Mucosa of gallbladder (tissue), 1 donor: ENCODE measurements at regions not wholly inside any gene's neighbourhood (a gene's known extent, or its start where the extent isn't known, plus 50 kb on each side); places are given as distances from the start of the nearest gene placed in this dataset.
"Not testable (repeated sequence)": the region's sequence is repeated elsewhere in the genome, so short reads cannot be mapped to it uniquely, and the experiment has no call there.

Experiments
- DNase-seq: peaks from one replicate; pipeline ENCODE4 v3.0.0-alpha.2; 2020; ENCODE audit warnings: low spot score
- donor health status: DM: no; HTN: no; CAD: no.

DNA sequence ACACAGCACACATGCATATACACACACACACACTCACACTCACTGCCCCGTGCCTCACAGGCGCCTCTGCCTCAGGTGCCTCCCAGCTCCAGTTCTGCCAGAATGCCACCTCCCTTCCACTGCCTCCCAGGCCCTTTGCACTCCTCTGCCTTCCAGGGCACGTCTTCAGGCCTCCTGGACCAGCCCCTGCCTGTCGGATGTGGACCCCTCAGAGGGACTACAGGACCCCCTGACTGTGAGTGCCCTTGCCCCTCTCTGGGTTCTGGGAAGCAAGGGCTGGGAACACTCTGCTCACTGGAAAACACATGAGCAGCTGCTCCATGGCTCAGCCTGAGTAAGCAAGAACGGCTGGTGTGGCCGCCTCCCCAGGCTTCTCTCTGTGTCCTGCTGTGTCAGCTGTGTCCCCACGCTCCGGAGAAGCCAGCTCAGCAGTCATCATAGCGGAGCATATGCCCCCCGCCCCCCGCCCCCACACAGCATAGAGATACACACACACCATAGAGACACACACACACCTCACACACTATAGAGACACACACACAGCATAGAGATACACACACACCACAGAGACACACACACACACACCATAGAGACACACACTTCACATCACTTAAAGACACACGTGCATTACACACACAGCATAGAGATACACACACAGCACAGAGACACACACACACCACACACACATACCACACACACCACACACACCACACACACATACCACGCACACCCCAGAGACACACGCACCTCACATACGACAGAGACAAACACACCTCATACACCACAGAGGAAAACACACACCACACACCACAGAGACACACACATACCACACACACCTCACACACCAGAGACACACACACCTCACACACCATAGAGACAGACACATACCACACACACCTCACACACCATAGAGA lies 271.3 kb downstream of the CYRIA start:
- DNase-seq = no peak

DNA sequence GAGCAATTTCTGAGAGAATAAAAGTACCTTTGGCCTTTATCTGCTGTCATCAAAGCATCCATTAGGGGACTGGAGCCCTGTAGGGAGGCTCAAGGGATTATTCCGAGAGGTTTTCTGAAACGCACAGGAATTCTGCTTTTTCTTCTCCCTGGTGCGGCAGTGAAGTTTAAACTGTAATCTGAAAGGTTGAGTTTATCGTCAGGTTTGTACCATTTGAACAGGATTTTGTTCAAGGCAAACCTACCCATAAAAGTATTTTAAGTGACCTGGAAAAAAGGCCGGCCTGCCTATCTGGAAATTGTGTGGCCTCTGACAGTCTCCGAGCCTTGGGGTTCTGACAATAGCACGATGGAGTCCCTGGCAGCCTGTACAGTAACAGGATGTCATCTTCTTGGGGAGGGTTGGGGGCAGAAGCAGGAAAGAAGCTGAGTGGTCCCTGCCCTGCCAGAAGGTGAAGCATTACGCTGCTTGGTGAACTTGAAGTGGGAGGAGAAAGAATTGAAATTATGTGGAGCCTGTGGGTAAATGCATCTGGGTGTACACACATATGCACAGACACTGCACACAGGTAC lies 272.0 kb downstream of the CYRIA start:
- no peak for DNase-seq

DNA sequence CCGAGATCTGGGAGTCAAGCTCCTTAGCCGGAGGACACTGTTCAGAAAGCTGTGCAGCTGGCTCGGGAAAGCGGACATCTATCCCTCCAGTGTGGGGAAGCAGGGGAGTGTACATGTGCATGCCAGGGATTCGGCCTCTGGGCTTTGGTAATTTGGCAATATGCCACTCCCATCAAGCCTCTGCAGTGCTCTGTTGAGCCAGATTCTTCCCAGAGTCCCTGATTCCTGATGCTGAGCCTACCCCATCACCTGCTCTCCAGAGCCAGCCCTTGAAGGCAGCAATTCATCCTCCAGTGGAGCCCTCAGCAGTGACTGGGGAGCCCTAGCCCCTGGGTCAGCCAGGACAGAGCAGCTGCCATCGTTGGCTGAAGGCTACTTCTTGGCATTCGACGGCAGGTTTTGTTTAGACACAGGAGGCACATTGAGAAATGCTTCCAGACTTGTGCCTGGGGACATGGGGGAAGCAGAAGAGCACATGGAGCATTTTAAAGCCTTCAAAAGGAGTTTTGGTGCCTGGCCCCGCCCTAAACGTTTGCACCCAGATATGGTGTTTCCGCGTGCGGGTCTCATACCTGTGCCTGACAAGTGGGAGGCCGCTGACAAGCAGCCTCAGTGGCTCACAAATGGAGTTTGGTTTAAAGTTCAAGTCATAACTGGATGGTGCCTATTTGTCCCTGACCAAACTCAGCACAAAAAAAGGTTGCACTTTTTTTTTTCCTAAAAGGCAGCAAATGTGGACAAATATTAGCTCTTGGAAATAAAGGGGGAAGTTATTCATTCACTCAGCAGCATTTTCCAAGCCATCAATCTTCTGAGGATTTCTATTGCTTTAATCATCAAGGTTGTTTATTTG lies 272.8 kb downstream of the CYRIA start:
- no peak for DNase-seq

DNA sequence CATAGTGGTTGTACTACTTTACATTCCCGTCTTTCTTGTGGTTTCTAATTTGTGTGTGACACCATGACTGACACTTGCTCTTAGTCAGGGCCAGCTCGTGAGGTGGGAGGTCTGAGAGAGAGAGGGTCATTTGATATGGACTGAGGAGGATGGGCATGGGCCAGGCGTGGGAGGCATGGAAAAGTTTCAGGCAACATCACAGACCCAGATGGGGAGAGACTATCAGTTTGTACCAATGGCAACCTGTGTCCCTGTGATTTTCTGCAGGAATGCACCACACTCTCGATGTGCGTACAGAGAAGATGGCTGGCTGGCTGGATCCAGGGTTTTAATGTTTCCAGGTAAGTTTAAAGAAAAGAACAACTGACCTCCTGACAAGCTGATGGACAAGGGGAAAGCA lies 273.6 kb downstream of the CYRIA start:
- no peak for DNase-seq

DNA sequence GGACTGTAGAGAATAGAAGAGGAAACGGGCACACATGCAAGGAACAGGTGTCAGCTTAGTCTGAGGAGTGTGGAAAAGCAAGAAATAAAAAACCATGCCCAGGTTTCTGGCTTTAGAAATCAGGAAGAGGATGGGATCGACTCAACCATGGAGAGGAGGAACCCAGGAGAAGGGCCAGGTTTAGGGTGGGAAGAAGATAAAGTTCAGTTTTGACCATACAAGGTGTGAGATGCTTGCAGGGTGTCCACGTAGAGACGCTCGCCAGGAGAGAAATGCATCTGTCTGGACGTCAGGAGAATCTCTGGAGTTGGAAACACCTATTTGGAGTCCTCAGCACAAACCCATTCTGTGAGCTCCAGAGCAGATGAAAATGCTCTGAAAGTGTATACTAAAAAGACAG lies 275.1 kb downstream of the CYRIA start:
- DNase-seq = no peak

DNA sequence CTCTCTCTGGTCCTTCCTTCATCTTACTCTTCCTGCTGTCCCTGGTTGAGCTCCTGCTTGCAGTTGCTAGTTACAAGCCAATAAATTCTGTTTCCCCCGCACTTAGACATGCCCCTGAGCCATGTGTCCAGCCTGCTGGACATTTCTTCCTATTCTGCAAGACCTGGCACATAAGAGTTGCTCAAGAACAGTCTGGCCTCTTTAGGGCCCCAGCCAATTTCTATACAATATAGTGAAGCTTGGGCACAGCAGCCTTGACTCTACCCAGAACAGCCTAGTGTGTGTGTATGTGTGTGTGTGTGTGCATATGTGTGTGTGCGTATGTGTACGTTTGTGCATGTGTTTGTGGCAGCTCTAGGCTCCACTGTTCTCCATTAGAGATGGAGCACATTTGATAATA lies 276.0 kb downstream of the CYRIA start:
- no peak for DNase-seq

DNA sequence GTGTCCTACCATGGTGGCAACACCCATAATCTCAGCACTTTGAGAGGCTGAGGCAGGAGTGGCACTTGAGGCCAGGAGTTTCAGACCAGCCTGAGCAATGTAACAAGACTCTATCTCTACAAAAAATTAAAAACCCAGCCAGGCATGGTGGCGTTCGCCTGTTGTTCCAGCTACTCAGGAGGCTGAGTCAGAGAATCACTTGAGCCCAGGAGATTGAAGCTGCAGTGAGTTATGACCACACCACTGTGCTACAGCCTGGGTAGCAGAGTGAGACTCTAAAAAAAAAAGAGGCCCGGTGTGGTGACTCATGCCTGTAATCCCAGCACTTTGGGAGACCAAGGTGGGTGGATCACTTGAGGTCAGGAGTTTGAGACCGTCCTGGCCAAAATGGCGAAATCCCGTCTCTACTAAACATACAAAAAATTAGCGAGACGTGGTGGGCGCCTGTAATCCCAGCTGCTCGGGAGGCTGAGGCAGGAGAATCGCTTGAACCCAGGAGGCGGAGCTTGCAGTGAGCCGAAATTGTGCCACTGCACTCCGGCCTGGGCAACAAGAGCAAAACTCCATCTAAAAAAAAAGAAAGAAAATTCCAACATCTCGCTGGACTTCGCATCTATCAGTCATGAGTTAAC lies 277.3 kb downstream of the CYRIA start:
- not testable (repeated sequence) for DNase-seq

DNA sequence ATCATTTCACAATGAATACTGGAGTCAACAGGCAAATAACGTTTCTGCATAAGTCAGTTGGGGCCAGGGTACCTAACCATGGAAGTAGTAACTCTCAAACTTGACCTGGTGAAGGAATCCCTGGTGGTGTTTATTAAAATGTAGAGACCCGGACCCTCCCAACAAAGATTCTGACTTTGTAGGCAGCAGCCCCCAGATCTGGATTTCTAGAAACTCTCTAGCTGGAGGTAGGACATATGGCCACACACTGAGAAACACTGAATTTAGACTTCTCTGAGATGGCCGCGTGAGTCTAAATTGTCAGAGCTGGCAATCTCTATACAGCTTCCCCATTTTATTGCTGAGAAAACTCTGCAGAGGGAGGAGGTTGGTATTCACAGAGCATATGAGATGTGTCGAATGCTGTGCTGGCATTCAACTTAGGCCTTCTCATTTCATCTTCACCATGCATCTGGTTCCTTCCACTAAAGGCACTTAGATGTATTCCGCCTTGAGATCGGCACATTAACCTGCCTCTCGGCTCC lies 278.1 kb downstream of the CYRIA start:
- no peak for DNase-seq

DNA sequence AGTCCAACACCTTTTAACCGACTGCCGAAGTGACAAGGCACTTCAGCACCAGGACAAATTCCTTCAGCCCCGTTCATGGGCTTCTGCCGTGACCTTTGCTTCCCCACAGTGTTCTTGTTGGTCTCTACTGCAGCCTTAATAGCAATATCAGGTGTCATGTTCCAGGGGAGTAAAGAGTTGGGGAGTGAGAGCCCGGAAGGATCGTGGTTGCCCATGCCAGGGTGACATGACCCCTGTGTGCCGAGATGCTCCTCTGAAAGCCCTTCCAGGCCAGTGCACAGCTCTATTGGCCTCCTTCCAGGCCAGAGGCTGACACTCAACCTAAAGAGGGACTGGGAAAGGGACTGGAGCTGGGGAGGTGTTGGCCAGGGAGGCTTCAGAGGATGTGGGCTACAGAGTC lies 279.2 kb downstream of the CYRIA start:
- no peak for DNase-seq

DNA sequence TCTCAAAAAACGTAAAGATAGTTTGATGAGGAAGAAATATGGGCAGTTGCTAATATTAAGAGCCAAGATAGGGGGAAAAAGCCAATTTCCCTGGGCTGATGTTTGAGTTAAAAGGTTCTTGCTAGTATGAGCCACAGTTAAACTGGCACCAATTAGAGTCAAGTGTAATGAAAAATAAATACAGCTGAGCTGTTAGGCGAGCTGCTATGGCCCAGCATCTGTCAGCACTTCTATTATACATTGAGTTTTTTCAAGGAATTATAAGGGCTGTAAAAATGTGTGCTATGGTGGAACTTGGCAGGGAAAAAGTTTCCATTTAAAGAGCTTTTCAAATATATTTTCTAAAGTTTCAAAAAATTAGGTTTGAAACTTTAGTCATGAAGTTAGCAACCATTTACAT lies 279.6 kb downstream of the CYRIA start:
- DNase-seq = no peak

DNA sequence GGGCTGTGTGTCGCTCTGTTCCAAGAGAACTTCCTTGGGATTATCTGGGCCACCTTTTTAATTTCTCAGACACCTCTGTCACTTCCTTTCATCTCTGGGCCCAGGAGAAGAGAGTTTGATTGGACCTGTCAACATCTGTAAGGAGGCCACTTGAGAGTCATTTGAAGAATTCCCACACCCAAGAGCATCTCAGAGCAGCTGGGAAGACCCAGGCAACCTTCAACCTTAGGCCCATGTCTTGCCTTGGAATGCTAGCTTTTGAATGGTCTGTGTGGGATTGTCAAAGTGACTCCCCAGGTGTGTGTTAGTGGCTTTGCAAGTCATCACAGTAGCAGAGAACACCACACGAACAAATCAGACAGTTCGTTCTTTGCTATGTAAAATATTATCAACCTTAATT lies 280.3 kb downstream of the CYRIA start:
- DNase-seq = no peak

DNA sequence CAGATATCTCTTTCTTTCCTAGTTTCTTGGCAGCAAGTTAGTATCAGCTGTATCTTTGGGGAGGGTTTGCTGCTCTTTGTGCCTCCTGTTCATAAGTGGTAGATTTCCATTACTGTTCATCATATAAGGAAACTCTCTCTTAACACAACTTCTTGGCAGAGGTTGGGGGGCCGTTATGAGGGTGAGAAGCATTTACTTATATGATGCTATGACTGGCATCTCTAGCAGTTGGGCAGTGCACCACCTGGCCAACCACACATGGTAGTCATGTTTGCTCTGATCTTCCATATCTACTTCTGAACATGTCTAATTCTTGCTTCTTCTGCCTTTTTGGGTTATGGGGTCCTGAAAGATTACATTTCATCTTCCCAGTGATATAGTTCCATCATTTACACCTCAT lies 282.2 kb downstream of the CYRIA start:
- DNase-seq = no peak

DNA sequence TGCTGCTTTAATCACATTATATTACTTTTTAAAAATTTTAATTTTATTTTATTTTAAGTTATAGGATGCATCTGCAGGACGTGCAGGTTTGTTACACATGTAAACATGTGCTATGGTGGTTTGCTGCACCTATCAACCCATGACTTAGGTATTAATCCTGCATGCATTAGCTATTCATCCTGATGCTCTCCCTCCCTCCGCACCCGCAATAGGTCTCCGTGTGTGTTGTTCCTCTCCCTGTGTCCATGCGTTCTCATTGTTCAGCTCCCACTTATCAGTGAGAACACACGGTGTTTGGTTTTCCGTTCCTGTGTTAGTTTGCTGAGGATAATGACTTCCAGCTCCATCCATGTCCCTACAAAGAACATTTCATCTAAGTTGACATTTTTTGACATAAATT lies 283.2 kb downstream of the CYRIA start:
- no peak for DNase-seq

DNA sequence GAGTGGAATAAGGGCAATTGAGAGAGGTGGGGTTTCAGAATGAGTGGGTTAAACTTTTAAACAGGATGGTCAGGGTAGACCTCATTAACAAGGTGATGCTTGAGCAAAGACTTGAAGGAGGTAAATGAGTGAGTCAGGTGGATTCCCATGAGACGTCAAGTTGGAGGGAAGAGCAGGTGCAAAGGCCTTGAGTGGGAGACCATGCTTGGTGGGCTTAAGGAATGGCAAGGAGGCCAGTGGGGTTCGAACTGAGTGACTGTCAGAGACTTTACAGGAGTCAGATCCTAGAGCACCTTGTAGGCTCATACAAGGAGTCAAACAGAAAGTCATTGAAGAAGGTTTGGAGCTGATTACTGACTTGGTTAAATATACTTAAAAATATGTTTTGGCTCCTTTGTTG lies 284.1 kb downstream of the CYRIA start:
- no peak for DNase-seq

DNA sequence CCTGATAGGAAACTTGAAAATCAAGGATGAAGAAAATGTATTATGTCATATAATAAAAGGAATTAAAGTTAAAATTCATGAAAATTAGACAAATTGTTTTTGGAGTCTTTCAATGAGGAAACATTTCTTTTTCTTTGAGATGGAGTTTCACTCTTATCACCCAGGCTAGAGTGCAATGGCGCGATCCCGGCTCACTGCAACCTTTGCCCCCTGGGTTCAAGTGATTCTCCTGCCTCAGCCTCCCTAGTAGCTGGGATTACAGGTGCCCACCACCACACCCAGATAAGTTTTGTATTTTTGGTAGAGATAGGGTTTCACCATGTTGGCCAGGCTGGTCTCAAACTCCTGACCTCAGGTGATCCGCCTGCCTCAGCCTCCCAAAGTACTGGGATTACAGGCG lies 285.7 kb downstream of the CYRIA start:
- not testable (repeated sequence) for DNase-seq

DNA sequence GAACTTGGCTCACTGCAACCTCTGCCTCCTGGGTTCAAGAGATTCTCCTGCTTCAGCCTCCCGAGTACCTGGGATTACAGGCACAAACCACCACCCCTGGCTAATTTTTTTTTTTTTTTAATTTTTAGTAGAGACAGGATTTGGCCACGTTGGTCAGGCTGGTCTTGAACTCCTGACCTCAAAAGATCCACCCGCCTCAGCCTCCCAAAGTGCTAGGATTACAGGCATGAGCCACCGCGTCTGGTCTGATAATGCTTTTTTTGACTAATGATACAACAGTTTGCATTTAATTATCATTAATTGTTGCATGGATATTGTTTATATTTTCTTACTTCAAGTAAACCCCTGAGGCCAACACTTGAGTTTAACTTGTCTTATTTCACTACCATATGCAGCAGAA lies 286.6 kb downstream of the CYRIA start:
- DNase-seq = not testable (repeated sequence)

DNA sequence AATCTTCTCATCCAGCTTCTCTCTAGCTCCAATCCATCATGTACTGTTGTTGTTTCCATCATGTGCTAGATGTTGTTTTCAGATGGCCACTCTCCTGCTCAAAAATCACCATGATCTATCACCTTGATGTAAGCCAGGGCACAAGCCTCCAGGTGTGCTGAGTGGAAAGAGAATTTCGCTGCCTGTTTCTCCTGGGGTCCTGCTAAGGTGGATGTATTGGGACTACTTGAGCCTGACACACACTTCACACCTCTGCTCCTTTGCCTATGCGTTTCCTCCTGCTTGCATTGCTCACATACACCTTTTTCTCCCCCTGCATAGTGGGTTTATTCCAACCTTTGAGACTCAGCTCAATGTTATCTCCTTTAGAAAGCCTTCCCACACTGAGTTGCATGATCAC lies 287.6 kb downstream of the CYRIA start:
- no peak for DNase-seq

DNA sequence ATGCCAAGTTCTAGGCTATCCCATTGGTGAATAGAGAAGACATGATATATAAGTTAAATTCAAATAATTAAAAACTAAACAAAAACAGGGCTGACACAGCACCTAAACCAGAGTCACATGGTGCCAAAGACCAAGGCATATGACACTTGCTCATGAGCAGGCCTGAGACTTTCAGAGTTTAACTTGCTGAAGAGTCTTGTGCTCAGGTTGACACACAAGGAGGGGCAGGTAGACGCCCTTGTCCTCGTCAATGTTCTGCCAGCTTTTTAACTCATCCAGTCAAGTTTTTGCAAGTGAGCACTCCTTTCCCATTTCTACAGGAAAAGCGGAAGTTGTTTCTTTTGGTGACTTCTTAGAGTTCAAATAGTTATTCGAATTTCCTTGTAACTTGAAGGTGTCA lies 289.7 kb downstream of the CYRIA start:
- DNase-seq = no peak

DNA sequence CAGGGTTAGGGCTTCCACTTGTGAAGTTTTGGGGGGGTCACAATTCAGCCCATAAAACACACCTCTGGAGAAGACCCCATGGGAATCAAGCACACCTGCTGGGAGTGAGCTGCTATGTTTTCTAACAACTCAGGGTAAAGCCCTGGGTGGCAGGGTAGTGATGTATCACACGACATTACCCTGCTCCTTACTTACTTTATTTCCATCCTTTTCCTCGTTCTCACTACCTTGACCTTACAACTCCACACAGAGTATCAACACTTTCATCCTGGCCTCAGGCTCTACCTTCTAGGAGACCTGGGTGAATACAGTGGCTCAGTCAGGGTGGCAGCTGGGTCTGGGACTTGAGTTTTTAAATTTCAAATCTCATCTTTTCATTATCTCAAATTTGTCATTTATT lies 290.3 kb downstream of the CYRIA start:
- no peak for DNase-seq

DNA sequence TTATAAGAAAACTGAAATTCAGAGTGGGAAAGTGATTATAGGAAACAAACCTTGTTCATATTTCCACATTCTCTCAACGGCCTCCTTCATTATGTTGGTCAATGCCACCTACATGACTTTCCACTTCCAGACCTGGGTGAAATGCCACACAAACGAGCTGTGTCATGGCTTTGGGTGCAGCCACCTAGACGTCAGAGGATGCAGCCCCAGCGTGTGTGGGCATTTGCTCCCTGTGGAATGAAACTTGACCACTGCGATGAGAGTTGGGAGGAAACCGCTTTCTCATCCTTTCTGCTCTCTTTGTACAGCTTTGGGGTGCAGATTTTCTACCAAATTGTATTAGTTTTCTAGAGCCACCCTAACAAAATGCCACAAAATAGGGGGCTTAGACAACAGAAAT lies 291.0 kb downstream of the CYRIA start:
- DNase-seq = no peak

DNA sequence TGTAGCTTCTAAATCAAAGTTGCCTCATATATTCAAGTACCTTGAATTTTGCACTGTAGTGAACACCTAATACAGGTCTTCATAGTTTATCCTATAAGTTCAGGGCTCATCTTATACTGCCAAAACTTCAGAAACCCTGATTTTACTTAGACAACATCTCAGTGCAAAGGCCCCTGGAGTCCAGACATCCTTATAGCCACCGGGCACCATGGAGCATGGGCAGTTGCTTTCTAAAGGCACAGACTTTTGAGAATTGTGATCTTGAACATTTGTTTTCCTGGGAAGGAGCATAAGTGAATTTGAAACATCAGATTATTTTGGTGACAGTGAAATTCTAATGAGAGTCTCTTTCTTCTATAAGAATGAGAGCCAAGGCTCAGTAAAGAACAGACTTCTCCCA lies 292.3 kb downstream of the CYRIA start:
- DNase-seq = no peak

DNA sequence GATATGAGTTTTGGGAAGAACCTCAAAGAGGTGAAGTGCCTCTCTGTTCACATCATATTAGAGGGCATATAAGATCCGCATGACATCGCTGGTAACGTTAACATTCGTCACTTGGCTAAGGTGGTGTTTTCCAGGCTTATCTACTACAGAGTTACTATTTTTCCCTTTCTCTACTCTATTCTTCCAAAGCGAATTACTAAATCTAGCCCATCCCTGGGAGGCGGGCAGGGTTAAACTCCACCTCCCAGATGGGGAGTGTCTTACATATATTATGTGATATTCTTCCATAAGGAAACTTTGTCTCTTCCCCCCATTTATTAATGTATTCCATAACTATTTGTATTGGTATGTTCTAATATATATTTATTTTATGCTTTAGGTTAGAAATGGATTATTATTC lies 293.9 kb downstream of the CYRIA start:
- DNase-seq = no peak
